HG03342 (cell line): ENCODE measurements at regions not wholly inside any gene's neighbourhood (a gene's known extent, or its start where the extent isn't known, plus 50 kb on each side); places are given as distances from the start of the nearest gene placed in this dataset.

Experiments used
- ATAC-seq: cut with Tn5 transposase; IDR thresholded peaks from one replicate; pipeline ENCODE4 v1.9.1; 2021; ENCODE audit warnings: mild to moderate bottlenecking, moderate library complexity; ENCODE audit not compliant: unreplicated experiment

DNA sequence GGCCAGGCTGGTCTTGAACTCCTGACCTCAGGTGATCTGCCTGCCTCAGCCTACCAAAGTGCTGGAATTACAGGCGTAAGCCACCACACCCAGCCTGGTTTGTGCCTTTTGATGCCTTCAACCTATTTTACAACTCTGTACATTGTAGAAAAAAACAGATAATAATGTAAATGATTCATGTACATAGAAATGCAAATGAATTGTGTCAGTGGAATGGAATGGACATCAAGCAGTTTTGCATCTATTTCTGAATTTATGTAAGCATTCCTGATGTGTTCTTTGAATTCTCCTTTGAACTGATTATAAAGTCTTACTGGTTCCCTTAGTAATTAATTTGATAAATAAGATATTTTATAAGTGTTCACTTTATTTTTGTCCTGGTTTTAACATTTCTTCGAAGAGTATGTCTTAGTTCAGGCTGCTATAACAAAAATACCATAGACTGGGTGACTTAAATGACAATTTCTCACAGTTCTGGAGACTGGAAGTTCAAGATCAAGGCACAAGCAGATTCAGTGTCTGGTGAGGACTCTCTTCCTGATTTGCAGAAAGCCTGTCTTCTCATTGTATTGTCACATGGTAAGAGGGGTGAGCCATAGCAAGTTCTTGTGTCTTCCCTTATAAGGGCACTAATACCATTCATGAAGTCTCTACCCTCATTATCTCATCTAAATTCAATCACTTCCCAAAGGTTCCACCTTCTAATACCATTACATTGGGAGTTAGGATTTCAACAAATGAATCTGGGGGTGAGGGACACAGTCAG, 162.2 kb upstream of the S100G start:
- ATAC-seq = no peak

DNA sequence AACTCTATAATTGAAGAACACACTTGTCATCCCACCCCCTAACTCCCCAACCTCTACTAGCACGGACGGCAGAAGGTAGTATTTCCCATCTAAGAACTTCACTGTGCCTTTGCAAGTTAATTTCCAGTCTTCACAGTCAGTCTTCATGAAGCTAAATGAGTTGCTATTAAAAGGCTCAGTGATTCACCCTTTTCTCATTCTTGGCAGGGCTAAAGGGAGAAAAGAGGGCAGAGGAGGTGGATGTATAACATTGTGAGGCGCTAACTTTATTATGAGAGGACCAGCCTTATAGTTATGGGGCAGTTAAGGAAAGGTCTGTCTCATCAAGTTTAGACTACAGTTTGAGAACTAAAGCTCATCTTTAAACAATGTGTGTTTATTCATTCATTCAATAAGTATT, 161.0 kb upstream of the S100G start:
- no peak for ATAC-seq

DNA sequence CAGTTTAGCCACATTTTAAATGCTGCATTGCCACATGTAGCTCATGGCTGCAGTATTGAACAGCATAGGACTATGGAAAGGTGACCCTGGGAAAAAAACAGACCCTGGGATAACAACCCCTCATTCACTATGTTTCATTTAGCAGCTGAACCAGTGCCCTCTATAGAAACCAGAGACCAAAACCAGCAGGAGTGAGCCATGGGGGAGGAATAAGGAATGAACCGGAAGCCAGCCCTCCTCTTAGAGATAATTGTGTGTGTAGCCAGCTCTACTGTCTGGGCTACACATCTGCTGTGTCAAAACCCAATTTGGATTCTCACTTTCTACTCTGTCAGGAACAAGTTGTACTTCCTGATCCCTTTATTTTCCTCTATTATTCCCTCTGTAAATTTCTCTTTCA, 158.5 kb upstream of the S100G start:
- ATAC-seq = no peak

DNA sequence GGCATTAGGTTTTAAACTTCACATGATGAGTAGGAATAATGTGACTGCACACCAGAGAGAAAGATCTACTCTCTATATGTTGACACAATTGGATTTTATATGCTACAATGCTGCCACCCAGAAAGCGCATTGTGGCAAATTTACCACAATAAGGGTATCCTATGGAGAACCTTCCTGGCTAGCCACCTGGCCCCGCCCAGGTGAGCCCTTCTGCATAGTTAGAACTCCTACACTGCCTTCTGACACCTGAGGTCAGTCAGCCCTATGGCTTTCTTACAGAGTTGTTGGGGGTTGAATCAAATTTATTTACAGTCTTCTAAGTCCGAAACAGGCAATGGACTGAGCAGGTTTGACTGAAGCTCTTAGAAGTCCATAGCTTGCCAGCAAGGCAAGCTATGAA, 153.8 kb upstream of the S100G start:
- no peak for ATAC-seq

DNA sequence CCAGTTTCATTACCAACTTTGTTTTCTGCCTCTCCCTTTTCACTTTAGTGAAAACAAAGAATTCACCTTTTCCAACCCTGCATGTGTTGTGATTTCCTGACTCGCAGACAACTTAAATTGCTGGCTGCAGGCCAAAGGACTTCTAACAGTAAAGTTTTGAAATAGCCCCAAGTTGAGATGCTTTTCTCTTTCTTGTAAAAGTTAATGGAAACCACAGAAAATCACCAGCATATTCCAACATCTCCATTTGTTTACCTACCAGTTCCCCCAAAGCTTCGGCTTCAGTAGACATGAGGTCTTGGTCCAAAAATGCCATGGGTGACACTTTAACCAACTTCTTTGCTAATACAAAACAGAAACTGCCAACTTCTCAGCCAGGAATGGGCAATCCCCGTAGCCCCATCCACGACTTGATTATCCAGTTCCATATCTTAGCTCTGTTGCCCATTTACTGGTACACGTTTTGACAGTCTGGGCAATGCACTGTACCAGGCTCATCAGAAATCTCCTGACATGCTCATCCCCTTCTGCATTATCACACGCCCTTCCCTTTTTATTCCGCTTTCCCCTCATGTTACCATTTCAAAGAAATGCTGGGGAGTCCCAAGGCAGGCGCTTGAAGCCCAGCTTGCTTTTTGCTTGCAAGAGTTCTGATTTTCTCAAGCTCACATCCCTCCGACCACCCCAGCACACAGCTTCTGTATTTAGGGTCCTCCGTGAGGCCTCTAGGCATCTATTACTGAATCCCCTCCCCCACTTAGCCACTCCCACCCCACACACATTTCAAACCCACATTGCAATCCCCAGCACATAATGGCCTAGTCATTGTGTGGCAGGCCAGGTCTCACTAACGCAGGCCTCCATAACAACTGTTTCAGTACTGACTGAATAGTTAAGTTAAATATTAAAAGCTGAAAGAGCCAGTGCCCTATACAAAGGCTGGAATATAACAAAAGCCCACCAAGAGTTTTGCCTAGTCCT, 137.9 kb upstream of the S100G start:
- no peak for ATAC-seq

DNA sequence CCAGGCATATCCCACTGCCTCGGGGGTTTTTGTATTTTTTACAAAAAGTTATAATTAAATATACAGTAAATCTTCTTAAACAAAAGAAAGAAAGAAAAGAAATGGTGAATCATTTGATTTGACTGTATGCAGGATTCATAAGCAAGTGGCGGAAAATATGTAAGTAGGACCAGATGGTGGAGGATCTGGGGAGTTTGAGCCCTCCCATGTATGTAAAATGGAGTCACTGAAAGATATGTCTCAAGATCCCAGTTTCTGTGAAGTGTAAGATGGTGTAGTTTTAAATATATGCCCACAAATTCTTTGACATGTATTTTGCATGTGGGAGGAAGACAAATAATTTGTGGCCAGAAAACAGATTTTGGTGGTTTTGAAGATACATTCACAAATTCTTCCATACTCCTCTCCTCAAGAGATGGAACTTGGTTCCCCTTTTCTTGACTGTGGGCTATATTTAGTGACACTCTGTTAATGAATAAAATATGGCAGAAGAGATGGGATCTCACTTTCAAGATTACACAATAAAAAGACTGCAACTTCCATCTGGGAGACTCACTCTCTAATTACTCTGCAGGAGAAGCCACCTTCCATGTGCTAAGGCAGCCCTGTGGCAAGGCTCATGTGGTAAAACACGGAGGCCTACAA, 133.6 kb upstream of the S100G start:
- no peak for ATAC-seq

DNA sequence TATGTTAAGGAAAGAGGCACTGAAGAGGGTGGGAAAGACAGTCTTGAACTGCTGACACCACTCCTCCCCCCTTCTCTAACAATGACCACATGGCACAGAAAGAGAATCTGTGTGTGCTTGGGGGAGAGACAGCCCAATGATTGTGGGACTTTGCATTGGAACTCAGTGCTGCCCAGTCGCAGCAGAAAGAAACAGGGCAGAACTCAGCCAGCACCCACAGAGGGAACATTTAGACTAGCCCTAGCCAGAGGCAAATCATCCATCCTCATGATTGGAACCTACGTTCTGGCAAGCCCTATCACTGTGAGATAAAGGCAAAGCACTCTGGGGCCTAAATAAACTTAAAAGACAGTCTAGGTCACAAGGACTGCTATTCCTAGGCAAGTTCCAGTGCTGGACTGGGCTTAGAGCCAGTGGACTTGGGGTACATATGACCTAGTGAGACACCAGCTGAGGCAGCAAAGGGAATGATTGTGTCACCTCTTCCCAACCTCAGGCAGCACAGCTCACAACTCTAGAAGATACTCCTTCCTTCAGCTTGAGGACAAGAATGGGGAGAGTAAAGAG, 132.8 kb upstream of the S100G start:
- no peak for ATAC-seq

DNA sequence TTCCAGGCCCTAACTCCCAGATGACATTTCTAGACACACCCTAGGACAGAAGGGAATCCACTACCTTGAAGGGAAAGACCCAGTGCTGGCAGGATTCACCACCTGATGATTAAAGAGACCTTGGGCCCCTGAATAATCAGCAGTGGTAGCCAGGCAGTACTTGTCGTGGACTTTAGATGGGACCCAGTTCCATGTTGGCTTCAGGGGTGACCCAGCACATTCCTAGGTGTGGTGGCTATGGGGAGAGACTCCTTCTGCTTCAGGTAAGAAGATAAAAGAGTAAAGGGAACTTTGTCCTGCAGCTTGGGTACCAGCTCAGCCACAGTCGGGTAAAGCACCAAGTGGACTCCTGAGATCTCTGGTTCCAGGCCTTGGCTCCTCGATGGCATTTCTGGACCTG, 131.8 kb upstream of the S100G start:
- ATAC-seq = no peak

DNA sequence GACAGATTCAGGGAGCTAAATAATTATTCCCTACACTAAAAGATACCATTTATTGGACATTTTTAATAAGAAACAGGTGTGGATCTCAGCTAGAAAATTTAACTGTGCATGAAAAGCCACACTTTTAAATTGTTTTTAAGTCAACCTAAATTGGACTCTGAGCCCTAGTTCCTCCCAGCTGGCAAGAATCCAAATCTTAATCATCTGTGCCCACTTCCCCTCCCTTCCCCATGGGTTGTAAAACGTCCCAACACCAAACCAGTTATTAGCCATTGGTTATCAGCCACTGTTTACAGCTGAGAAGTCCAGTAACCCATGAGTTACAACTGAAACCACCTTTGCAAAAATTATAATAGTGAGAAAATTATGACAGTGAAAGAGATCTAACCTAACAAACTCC, 125.6 kb upstream of the S100G start:
- no peak for ATAC-seq

DNA sequence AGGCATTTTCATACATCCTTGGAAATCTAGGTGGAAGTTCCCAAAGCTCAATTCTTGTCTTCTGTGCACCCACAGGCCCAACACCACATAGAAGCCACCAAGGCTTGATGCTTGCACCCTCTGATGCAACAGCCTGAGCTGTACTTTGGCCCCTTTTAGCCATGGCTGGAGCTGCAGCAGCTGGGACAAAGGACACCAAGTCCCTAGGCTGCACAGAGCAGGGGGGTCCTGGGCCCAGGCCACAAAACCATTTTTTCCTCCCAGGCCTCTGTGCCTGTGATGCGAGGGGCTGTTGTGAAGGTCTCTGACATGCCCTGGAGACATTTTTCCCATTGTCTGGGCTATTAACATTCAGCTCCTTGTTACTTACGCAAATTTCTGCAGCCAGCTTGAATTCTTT, 124.0 kb upstream of the S100G start:
- no peak for ATAC-seq

DNA sequence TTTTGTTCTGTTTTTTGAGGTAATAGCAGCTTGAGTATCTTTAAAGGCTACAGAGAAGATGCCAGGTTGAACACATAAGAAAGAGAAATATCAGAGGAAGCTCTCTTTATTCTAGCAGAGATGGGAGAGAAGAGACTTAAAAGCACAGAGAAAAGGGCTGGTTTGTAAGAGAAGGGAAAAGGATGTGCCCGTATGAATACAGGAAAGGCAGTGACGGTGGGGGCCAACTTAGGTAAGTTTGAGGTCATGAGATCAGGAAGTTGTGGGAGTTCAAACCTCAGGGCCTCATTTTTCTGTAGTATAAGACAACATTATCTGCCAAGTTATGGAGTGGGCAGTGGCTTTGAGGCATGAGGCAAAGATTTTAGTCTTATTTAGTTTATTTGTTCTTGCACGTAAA, 121.3 kb upstream of the S100G start:
- ATAC-seq = no peak
